HG03039 (cell line): ENCODE measurements at regions not wholly inside any gene's neighbourhood (a gene's known extent, or its start where the extent isn't known, plus 50 kb on each side); places are given as distances from the start of the nearest gene placed in this dataset.
"Not testable (repeated sequence)": the region's sequence is repeated elsewhere in the genome, so short reads cannot be mapped to it uniquely, and the experiment has no call there.

Experiments
- ATAC-seq: cut with Tn5 transposase; IDR thresholded peaks from one replicate; pipeline ENCODE4 v1.9.1; 2021; ENCODE audit warnings: mild to moderate bottlenecking, moderate library complexity; ENCODE audit not compliant: unreplicated experiment

- no peak for ATAC-seq
These were observed 103.8 kb upstream of the LANCL2 start for GRCh38 chr7:55261386-55261770.

- ATAC-seq = not testable (repeated sequence)
These were observed 99.8 kb upstream of the LANCL2 start for GRCh38 chr7:55265328-55265727.

GRCh38 chr7:55265836-55266642 lies 99.1 kb upstream of the LANCL2 start:
- no peak for ATAC-seq

- ATAC-seq = no peak
These were observed 94.0 kb upstream of the LANCL2 start for GRCh38 chr7:55271069-55271626.

- no peak for ATAC-seq
These were observed 93.5 kb upstream of the LANCL2 start for GRCh38 chr7:55271661-55272060.

GRCh38 chr7:55272328-55272727 lies 92.8 kb upstream of the LANCL2 start:
- ATAC-seq = no peak

- no peak for ATAC-seq
These were observed 91.8 kb upstream of the LANCL2 start for GRCh38 chr7:55273186-55273980.

GRCh38 chr7:55274156-55274555 lies 91.0 kb upstream of the LANCL2 start:
- no peak for ATAC-seq

- ATAC-seq = no peak
These were observed 89.6 kb upstream of the LANCL2 start for GRCh38 chr7:55275291-55276200.

- no peak for ATAC-seq
These were observed 88.4 kb upstream of the LANCL2 start for GRCh38 chr7:55276572-55277295.

- no peak for ATAC-seq
These were observed 87.2 kb upstream of the LANCL2 start for GRCh38 chr7:55277916-55278315.

GRCh38 chr7:55278321-55278720 lies 86.8 kb upstream of the LANCL2 start:
- ATAC-seq = no peak

- no peak for ATAC-seq
These were observed 85.9 kb upstream of the LANCL2 start for GRCh38 chr7:55279080-55279845.

GRCh38 chr7:55280031-55280454 lies 85.1 kb upstream of the LANCL2 start:
- peak; percentile 80 for ATAC-seq

- no peak for ATAC-seq
These were observed 79.5 kb upstream of the LANCL2 start for GRCh38 chr7:55285665-55286064.

- no peak for ATAC-seq
These were observed 78.5 kb upstream of the LANCL2 start for GRCh38 chr7:55286666-55287065.

- ATAC-seq = no peak
These were observed 76.9 kb upstream of the LANCL2 start for GRCh38 chr7:55288070-55288824.

- no peak for ATAC-seq
These were observed 69.1 kb upstream of the LANCL2 start for GRCh38 chr7:55296070-55296469.
